HL-60 (cell line): ENCODE measurements at regions not wholly inside any gene's neighbourhood (a gene's known extent, or its start where the extent isn't known, plus 50 kb on each side); places are given as distances from the start of the nearest gene placed in this dataset.

ENCODE experiments used
- DNase-seq, 2 experiments: peaks; one replicate each; pipeline ENCODE4 v3.0.0-alpha.2; 2010 to 2020; ENCODE audit warnings: low read depth in 1 of 2, low spot score in 1 of 2
- H3K27ac ChIP-seq: fragments of 250-450 bp; sonication (Bioruptor Pico); replicated peaks from 2 replicates; pipeline ENCODE4 v1.5.1; 2020; ENCODE audit warnings: mild to moderate bottlenecking, moderate library complexity
- H3K27me3 ChIP-seq: fragments of 250-450 bp; sonication (Bioruptor Pico); 2 replicates; pipeline ENCODE4 v1.5.1; 2021; ENCODE audit warnings: mild to moderate bottlenecking, moderate library complexity; ENCODE audit not compliant: insufficient read depth, poor library complexity, severe bottlenecking
- H3K4me3 ChIP-seq: replicated peaks from 2 replicates; pipeline ENCODE4 v1.5.1; 2011; ENCODE audit warnings: mild to moderate bottlenecking, control low read depth, low read length; ENCODE audit not compliant: insufficient read depth
- GABPA ChIP-seq: IDR thresholded peaks from 2 replicates; pipeline ENCODE4 v1.6.1; 2012; ENCODE audit warnings: low read depth
- POLR2AphosphoS5 ChIP-seq: IDR thresholded peaks from 2 replicates; pipeline ENCODE4 v1.6.1; 2012; ENCODE audit warnings: low read depth
- SPI1 ChIP-seq: IDR thresholded peaks from 2 replicates; pipeline ENCODE4 v1.6.1; 2012; ENCODE audit warnings: low read depth, mild to moderate bottlenecking, borderline replicate concordance
- TF ChIP-seq, protein P1 (sequence below): IDR thresholded peaks from 2 replicates; pipeline ENCODE4 v1.6.1; 2012; ENCODE audit warnings: low read depth; ENCODE audit not compliant: insufficient replicate concordance
- TF ChIP-seq, protein P2 (sequence below): IDR thresholded peaks from one replicate; pipeline ENCODE4 v1.5.1; 2011; ENCODE audit warnings: low read length, control low read depth, inconsistent platforms; ENCODE audit not compliant: insufficient read depth

GRCh38 chr14:39875028-39875427, 442.8 kb upstream of the FBXO33 start:
- H3K27ac ChIP-seq = no peak overlapping the region
- TF ChIP-seq, protein P1, sequence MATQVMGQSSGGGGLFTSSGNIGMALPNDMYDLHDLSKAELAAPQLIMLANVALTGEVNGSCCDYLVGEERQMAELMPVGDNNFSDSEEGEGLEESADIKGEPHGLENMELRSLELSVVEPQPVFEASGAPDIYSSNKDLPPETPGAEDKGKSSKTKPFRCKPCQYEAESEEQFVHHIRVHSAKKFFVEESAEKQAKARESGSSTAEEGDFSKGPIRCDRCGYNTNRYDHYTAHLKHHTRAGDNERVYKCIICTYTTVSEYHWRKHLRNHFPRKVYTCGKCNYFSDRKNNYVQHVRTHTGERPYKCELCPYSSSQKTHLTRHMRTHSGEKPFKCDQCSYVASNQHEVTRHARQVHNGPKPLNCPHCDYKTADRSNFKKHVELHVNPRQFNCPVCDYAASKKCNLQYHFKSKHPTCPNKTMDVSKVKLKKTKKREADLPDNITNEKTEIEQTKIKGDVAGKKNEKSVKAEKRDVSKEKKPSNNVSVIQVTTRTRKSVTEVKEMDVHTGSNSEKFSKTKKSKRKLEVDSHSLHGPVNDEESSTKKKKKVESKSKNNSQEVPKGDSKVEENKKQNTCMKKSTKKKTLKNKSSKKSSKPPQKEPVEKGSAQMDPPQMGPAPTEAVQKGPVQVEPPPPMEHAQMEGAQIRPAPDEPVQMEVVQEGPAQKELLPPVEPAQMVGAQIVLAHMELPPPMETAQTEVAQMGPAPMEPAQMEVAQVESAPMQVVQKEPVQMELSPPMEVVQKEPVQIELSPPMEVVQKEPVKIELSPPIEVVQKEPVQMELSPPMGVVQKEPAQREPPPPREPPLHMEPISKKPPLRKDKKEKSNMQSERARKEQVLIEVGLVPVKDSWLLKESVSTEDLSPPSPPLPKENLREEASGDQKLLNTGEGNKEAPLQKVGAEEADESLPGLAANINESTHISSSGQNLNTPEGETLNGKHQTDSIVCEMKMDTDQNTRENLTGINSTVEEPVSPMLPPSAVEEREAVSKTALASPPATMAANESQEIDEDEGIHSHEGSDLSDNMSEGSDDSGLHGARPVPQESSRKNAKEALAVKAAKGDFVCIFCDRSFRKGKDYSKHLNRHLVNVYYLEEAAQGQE = no peak
- TF ChIP-seq SPI1 (no peak), POLR2AphosphoS5 (no peak), GABPA (no peak)
- TF ChIP-seq, protein P2, sequence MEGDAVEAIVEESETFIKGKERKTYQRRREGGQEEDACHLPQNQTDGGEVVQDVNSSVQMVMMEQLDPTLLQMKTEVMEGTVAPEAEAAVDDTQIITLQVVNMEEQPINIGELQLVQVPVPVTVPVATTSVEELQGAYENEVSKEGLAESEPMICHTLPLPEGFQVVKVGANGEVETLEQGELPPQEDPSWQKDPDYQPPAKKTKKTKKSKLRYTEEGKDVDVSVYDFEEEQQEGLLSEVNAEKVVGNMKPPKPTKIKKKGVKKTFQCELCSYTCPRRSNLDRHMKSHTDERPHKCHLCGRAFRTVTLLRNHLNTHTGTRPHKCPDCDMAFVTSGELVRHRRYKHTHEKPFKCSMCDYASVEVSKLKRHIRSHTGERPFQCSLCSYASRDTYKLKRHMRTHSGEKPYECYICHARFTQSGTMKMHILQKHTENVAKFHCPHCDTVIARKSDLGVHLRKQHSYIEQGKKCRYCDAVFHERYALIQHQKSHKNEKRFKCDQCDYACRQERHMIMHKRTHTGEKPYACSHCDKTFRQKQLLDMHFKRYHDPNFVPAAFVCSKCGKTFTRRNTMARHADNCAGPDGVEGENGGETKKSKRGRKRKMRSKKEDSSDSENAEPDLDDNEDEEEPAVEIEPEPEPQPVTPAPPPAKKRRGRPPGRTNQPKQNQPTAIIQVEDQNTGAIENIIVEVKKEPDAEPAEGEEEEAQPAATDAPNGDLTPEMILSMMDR = no peak
- H3K27me3 ChIP-seq = no peaks in the 10 kb centered on the region
- no peak overlapping the region for H3K4me3 ChIP-seq
- DNase-seq = no peak

DNA sequence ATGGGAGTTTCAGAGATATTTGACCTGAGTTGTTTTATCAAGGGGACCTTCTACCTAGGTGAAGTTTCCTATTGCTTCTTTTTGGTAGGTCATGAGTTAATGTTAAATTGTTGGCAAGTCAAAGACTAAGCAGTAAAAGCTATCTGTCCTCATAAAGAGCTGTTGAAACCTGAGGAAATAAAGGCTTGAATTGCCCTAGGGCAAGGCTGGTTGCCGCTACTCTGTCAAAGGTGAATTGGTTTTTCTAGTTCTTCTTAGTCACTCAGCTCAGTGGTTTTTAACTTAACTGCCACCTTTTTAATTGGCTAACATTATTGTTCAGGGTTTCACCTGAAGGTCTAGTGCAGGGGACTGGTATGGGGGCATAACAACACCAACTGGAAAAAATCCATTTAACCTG, 441.6 kb upstream of the FBXO33 start:
- Histone ChIP-seq H3K27ac (no peak overlapping the region), H3K4me3 (no peak overlapping the region), H3K27me3 (no peaks in the 10 kb centered on the region)
- TF ChIP-seq, protein P2 = no peak
- no peak for TF ChIP-seq GABPA
- TF ChIP-seq, protein P1 = no peak
- no peak for TF ChIP-seq SPI1
- no peak for TF ChIP-seq POLR2AphosphoS5
- no peak for DNase-seq

DNA sequence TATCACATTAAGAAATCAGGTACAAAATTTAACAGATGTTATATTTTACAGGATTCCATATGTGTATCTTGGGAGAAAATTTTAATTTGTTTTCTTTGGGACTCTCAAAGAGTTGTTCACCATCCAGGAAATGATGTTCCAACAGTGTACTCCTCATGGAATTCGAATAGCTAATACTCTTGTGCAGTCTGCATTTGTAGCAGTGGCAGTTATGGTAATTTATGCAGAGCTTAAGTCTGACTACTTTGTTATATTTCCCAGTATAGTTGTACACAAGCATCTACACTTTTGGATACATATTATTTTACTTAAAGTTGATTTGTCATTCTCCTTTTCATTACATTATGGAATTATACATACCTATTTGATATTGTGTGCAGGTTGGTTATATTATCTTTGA, 436.7 kb upstream of the FBXO33 start:
- H3K27me3 ChIP-seq = no peaks in the 10 kb centered on the region
- TF ChIP-seq, protein P1 = no peak
- TF ChIP-seq, protein P2 = no peak
- TF ChIP-seq POLR2AphosphoS5 (no peak), SPI1 (no peak), GABPA (no peak)
- no peak for DNase-seq
- no peak overlapping the region for H3K4me3 ChIP-seq
- H3K27ac ChIP-seq = no peak overlapping the region
